GM12878 (cell line): ENCODE measurements at regions not wholly inside any gene's neighbourhood (a gene's known extent, or its start where the extent isn't known, plus 50 kb on each side); places are given as distances from the start of the nearest gene placed in this dataset.

Experiments used
- ATAC-seq: fragments of 200-7000 bp; cut with Tn5 transposase; 3 replicates; pipeline ENCODE4 v1.9.1; 2020; ENCODE audit warnings: mild to moderate bottlenecking, moderate library complexity
- BruUV-seq: library from RNA; stranded (reverse); fragments of 400-500 nt; replicated peaks from 2 replicates; lab custom pipeline; 2021; lab: Mats Ljungman, UMichigan
- CTCF ChIA-PET: fragments of 300-600 bp; sonication (Branson Sonifier 250); formaldehyde crosslinking; extraction: SDS; loops from one replicate; lab custom pipeline; 2021; ENCODE audit warnings: inconsistent platforms; lab: Yijun Ruan, JAX
- POLR2A ChIA-PET: fragments of 350-600 bp; formaldehyde crosslinking; extraction: SDS; loops from one replicate; lab custom pipeline; 2021; ENCODE audit warnings: inconsistent platforms; lab: Charles Lee
- RAD21 ChIA-PET: fragments of 300-600 bp; sonication (Branson Sonifier 250); formaldehyde crosslinking; loops from one replicate; lab custom pipeline; 2023; ENCODE audit warnings: antibody characterized with exemption; ENCODE audit not compliant: unreplicated experiment; lab: Charles Lee
- SMC1A ChIA-PET: fragments of 300-600 bp; sonication (Branson Sonifier 250); formaldehyde crosslinking; loops from one replicate; lab custom pipeline; 2023; ENCODE audit not compliant: unreplicated experiment, uncharacterized antibody; lab: Charles Lee
- DNase-seq: peaks from one replicate; pipeline ENCODE4 v3.0.0-alpha.2; 2011; ENCODE audit warnings: low read depth, low spot score
- FAIRE-seq: peaks from 3 replicates; lab custom pipeline; 2011; peaks lifted over from hg19 to GRCh38; lab: Jason Lieb, UNC
- H2AFZ ChIP-seq: 2 replicates; pipeline ENCODE4 v1.6.0; 2011; ENCODE audit warnings: low read depth, low read length, control low read depth; ENCODE audit not compliant: control insufficient read depth
- H3K27ac ChIP-seq: 2 replicates; pipeline ENCODE4 v1.5.1; 2011; ENCODE audit warnings: control low read depth; ENCODE audit not compliant: control insufficient read depth, insufficient read depth
- H3K27me3 ChIP-seq, 2 experiments: replicated peaks in 1 of 2; 2 replicates each; pipeline versions ENCODE4 v1.6.0 to v1.6.1; 2011; ENCODE audit warnings: low read length in 1 of 2; ENCODE audit not compliant: control insufficient read depth in 2 of 2, insufficient read depth in 2 of 2
- H3K36me3 ChIP-seq, 2 experiments: 2 replicates each; pipeline ENCODE4 v1.5.1; 2011; ENCODE audit warnings: low read length in 1 of 2; ENCODE audit not compliant: control insufficient read depth in 2 of 2, insufficient read depth in 2 of 2
- H3K4me1 ChIP-seq: 2 replicates; pipeline ENCODE4 v1.6.1; 2011; ENCODE audit warnings: mild to moderate bottlenecking, low read length, moderate library complexity, mixed read lengths; ENCODE audit not compliant: control insufficient read depth, insufficient read depth
- H3K4me2 ChIP-seq: 2 replicates; pipeline ENCODE4 v1.6.0; 2011; ENCODE audit warnings: control low read depth; ENCODE audit not compliant: control insufficient read depth, insufficient read depth
- H3K4me3 ChIP-seq: fragments of 200-600 bp; sonication (generic); 2 replicates; pipeline ENCODE4 v1.5.1; 2016
- H3K79me2 ChIP-seq: 2 replicates; pipeline ENCODE4 v1.6.0; 2011; ENCODE audit warnings: low read length; ENCODE audit not compliant: control insufficient read depth, insufficient read depth
- H3K9ac ChIP-seq: 2 replicates; pipeline ENCODE4 v1.8.0; 2011; ENCODE audit warnings: low read length, control low read depth, mixed read lengths; ENCODE audit not compliant: control insufficient read depth, insufficient read depth
- H3K9me3 ChIP-seq: replicated peaks from 3 replicates; pipeline ENCODE4 v1.5.1; 2011; ENCODE audit warnings: mild to moderate bottlenecking, low read length; ENCODE audit not compliant: control insufficient read depth, insufficient read depth
- H4K20me1 ChIP-seq: 2 replicates; pipeline ENCODE4 v1.6.0; 2011; ENCODE audit not compliant: control insufficient read depth, insufficient read depth
- ATF3 ChIP-seq: IDR thresholded peaks from 2 replicates; pipeline ENCODE4 v1.6.1; 2011; ENCODE audit warnings: low read depth, mild to moderate bottlenecking, low read length, moderate library complexity, borderline replicate concordance; ENCODE audit errors: extremely low read depth
- CBFB ChIP-seq: IDR thresholded peaks from 2 replicates; pipeline ENCODE4 v1.6.1; 2016; ENCODE audit warnings: antibody characterized with exemption, low read depth
- CEBPZ ChIP-seq: fragments of 150-350 bp; IDR thresholded peaks from 2 replicates; pipeline ENCODE4 v1.6.1; 2016; ENCODE audit warnings: low read depth, low read length
- CHD1 ChIP-seq: IDR thresholded peaks from 2 replicates; pipeline ENCODE4 v1.6.1; 2012; ENCODE audit warnings: low read depth, low read length, improper control_type of control experiment
- CTCF ChIP-seq, 3 experiments: IDR thresholded peaks in 2 of 3; conservative IDR thresholded peaks in 1 of 3; 2 replicates each; pipeline ENCODE4 v1.5.1; 2011; ENCODE audit warnings: low read depth in 3 of 3, low read length in 3 of 3, mild to moderate bottlenecking in 3 of 3, control low read depth in 2 of 3, moderate library complexity in 2 of 3, inconsistent platforms in 1 of 3, mixed read lengths in 1 of 3; ENCODE audit not compliant: control insufficient read depth in 2 of 3, insufficient read depth in 1 of 3; ENCODE audit errors: extremely low read depth in 1 of 3
- KLF5 ChIP-seq: fragments of 450-650 bp; IDR thresholded peaks from 2 replicates; pipeline ENCODE4 v1.6.1; 2014; ENCODE audit warnings: mild to moderate bottlenecking; ENCODE audit not compliant: partially characterized antibody
- NFYA ChIP-seq: IDR thresholded peaks from 2 replicates; pipeline ENCODE4 v1.6.1; 2011; ENCODE audit warnings: low read depth, mild to moderate bottlenecking, low read length, improper control_type of control experiment, borderline replicate concordance
- NFYB ChIP-seq: IDR thresholded peaks from 2 replicates; pipeline ENCODE4 v1.6.1; 2011; ENCODE audit warnings: low read depth, mild to moderate bottlenecking, low read length, improper control_type of control experiment, moderate library complexity; ENCODE audit not compliant: insufficient read depth
- POLR2AphosphoS5 ChIP-seq: IDR thresholded peaks from 2 replicates; pipeline ENCODE4 v1.6.1; 2011; ENCODE audit warnings: mild to moderate bottlenecking, low read length, inconsistent platforms
- RCOR1 ChIP-seq: conservative IDR thresholded peaks from 2 replicates; pipeline ENCODE4 v1.6.1; 2012; ENCODE audit warnings: low read depth, low read length, improper control_type of control experiment
- REST ChIP-seq: IDR thresholded peaks from 2 replicates; pipeline ENCODE4 v1.6.1; 2012; ENCODE audit warnings: mild to moderate bottlenecking, low read depth, low read length
- SIX5 ChIP-seq: IDR thresholded peaks from 2 replicates; pipeline ENCODE4 v1.6.1; 2011; ENCODE audit warnings: mild to moderate bottlenecking, low read depth, low read length, moderate library complexity; ENCODE audit not compliant: severe bottlenecking
- SRF ChIP-seq, 2 experiments: IDR thresholded peaks; 2 replicates each; pipeline ENCODE4 v1.6.1; 2011; ENCODE audit warnings: low read depth in 2 of 2, low read length in 2 of 2, mild to moderate bottlenecking in 1 of 2, moderate library complexity in 1 of 2
- SUPT20H ChIP-seq: IDR thresholded peaks from 2 replicates; pipeline ENCODE4 v1.6.1; 2011; ENCODE audit warnings: low read depth, mild to moderate bottlenecking, low read length, moderate library complexity, borderline replicate concordance; ENCODE audit not compliant: control insufficient read depth
- YY1 ChIP-seq: IDR thresholded peaks from 2 replicates; pipeline ENCODE4 v1.6.1; 2011; ENCODE audit warnings: low read depth, mild to moderate bottlenecking, low read length
- WGBS: methylation state at CpG from one replicate; pipeline ENCODE4 v1.1.6; 2016; ENCODE audit warnings: low lambda C conversion rate; ENCODE audit not compliant: insufficient replicate concordance, insufficient coverage; ENCODE audit errors: missing lambda C conversion rate; 5-methylcytosine and 5-hydroxymethylcytosine counted together
- in situ Hi-C: fragments of 300-500 bp; cut with MboI; formaldehyde crosslinking; loops from 9 replicates; pipeline ENCODE4 v1.14.3; 2018; ENCODE audit warnings: mixed read lengths
- intact Hi-C: fragments of 100-400 bp; cut with micrococcal nuclease; formaldehyde crosslinking; loops from one replicate; pipeline ENCODE4 v1.14.2; 2022; ENCODE audit not compliant: unreplicated experiment

- Histone ChIP-seq H3K4me3 (no peak overlapping the region), H3K36me3 (no peaks in the 10 kb centered on the region), H3K9me3 (no peaks in the 10 kb centered on the region), H3K27me3 (no peaks in the 10 kb centered on the region), H2AFZ (no peak overlapping the region), H3K9ac (no peak overlapping the region), H3K4me1 (no peaks in the 10 kb centered on the region), H3K4me2 (no peak overlapping the region), H3K79me2 (no peaks in the 10 kb centered on the region), H3K27ac (no peak overlapping the region), H4K20me1 (no peaks in the 10 kb centered on the region)
- ChIA-PET POLR2A (no interaction called here), RAD21 (no interaction called here), SMC1A (interaction anchor here (1.0 to 1.6 kb wide), 2 partner anchors 9 to 75 kb away, joined by 3 to 4 read pairs; no protein-coding TSS in a partner anchor), CTCF (interaction anchor here (0.7 to 1.5 kb wide), 5 partner anchors 10 to 405 kb away, joined by 3 to 5 read pairs (median 3); no protein-coding TSS in a partner anchor)
- no peak for ATAC-seq
- BruUV-seq: no TSS peak
- WGBS: 29% methylated on average over 4 of the region's 4 CpGs
- no peak for FAIRE-seq
- intact Hi-C loops: no loop called here
- DNase-seq: no peak
- in situ Hi-C loops: no loop called here
- TF ChIP-seq KLF5 (no peak), RCOR1 (no peak), POLR2AphosphoS5 (no peak), YY1 (no peak), NFYB (no peak), CHD1 (no peak), REST (no peak), SRF (IDR thresholded peaks at IDR 0.05; ENCODE audit: low read depth in 2 of 2, low read length in 2 of 2) (no peak), NFYA (no peak), CEBPZ (no peak), SUPT20H (no peak), CTCF (IDR thresholded peaks at IDR 0.05 in 2 of 3, conservative IDR thresholded peaks at IDR 0.05 in 1 of 3; ENCODE audit: control insufficient read depth in 2 of 3, extremely low read depth in 1 of 3, insufficient read depth in 1 of 3, low read depth in 3 of 3, low read length in 3 of 3) (no peak), CBFB (no peak), ATF3 (no peak), SIX5 (no peak)
Measured at GRCh38 chr2:104444392-104444791, 409.5 kb upstream of the POU3F3 start.
